LNCAP (cell line): ENCODE measurements at regions not wholly inside any gene's neighbourhood (a gene's known extent, or its start where the extent isn't known, plus 50 kb on each side); places are given as distances from the start of the nearest gene placed in this dataset.

Experiments
- TF ChIP-seq, protein P1 (sequence below): fragments of 450-650 bp; IDR thresholded peaks from 2 replicates; pipeline ENCODE4 v1.5.1; 2017; ENCODE audit warnings: mild to moderate bottlenecking

DNA sequence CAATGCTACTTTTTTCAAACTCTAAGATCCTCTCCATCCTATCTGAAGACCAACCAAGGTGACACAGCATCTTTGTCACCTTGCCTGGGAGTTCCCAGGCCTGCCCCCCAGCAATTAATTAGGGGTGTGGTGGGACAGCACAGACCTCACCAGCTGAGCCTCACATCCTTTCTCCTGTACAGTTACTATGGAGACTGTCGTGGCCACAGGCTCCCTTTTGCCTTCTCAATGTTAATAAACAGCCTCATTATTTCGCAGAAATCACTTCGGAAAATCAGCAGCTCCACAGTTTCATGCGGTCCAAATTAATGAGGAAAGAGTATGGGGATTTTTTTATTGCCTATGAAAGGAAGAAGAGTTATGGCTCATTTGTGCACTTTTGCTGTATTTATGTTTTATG is 378.3 kb downstream of the NPHP4 start:
- TF ChIP-seq, protein P1, sequence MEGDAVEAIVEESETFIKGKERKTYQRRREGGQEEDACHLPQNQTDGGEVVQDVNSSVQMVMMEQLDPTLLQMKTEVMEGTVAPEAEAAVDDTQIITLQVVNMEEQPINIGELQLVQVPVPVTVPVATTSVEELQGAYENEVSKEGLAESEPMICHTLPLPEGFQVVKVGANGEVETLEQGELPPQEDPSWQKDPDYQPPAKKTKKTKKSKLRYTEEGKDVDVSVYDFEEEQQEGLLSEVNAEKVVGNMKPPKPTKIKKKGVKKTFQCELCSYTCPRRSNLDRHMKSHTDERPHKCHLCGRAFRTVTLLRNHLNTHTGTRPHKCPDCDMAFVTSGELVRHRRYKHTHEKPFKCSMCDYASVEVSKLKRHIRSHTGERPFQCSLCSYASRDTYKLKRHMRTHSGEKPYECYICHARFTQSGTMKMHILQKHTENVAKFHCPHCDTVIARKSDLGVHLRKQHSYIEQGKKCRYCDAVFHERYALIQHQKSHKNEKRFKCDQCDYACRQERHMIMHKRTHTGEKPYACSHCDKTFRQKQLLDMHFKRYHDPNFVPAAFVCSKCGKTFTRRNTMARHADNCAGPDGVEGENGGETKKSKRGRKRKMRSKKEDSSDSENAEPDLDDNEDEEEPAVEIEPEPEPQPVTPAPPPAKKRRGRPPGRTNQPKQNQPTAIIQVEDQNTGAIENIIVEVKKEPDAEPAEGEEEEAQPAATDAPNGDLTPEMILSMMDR: no peak

GRCh38 chr1:5611851-5612250 is 380.4 kb downstream of the NPHP4 start:
- TF ChIP-seq, protein P1: no peak

- TF ChIP-seq, protein P1: no peak
Observed at GRCh38 chr1:5611431-5611830, 380.8 kb downstream of the NPHP4 start.

GRCh38 chr1:5610432-5610831 is 381.8 kb downstream of the NPHP4 start:
- TF ChIP-seq, protein P1: no peak

DNA sequence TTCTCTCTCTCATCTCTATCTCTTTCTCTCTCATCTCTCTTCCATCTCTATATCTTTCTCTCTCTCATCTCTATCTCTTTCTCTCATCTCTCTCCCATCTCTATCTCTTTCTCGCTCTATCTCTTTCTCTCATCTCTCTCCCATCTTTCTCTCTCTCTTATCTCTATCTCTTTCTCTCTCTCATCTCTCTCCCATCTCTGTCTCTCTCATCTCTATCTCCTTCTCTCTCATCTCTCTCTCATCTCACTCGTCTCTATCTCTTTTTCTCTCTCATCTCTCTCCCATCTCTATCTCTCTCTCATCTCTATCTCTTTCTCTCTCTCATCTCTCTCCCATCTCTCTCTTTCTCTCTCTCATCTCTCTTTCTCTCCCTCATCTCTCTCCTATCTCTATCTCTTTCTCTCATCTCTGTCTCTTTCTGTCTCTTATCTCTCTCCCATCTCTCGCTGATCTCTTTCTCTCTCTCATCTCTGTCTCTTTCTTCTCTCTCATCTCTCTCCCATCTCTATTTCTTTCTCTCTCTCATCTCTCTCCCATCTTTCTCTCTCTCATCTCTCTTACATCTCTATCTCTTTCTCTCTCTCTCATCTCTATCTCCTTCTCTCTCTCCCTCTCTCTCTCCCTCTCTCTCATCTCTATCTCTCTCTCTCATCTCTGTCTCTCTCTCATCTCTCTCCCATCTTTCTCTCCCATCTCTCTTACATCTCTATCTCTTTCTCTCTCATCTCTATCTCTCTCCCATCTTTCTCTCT is 388.7 kb downstream of the NPHP4 start:
- TF ChIP-seq, protein P1: no peak

DNA sequence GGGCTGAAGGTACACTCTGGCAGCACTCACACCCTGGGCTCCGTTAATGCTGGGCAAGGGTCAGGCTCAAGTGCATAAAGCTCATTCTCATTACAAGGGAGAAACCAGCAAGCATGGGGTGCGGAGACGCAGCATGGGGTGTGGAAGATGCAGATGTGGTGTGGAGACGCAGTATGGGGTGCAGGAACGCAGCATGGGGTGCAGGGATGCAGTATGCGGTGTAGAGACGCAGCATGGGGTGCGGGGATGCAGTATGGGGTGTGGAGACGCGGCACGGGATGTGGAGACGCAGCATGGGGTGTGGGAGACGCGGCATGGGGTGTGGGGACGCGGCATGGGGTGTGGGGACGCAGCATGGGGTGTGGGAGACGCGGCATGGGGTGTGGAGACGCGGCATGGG is 390.7 kb downstream of the NPHP4 start:
- TF ChIP-seq, protein P1: no peak

DNA sequence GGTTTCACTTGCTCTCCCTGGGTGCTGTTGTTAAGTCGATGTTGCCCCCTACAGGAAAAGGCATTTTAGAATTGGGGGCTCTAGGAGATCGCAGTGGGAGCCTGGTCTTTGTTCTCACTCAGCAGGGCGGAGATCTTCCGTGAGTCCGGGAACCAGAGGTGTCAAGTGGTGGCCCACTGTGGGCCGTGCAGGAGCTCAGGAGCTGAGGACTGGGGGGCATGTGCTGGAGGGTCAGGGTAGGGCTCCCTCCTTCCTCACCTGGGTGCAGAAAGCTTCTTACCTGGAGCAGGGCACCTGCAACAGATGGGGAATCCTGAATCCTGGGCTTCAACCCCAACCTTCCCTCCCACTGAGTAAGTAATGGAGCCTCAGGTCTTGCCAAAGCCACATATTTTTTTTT is 392.7 kb downstream of the NPHP4 start:
- TF ChIP-seq, protein P1: no peak
